Thoracic aorta (tissue), 2 donors: ENCODE measurements at regions not wholly inside any gene's neighbourhood (a gene's known extent, or its start where the extent isn't known, plus 50 kb on each side); places are given as distances from the start of the nearest gene placed in this dataset.
A peak's percentile ranks its signal among the peaks of the same experiment; 100 is the strongest.

Source experiments
- ATAC-seq: fragments of 150-250 bp; one replicate; pipeline ENCODE4 v1.8.0; 2017; ENCODE audit warnings: low read depth; ENCODE audit not compliant: insufficient number of reproducible peaks, low FRiP score
- DNase-seq: peaks from one replicate; pipeline ENCODE4 v3.0.0-alpha.2; 2020; ENCODE audit warnings: low spot score
- H3K27ac ChIP-seq, 2 donors: fragments of 200-600 bp; sonication (generic); 1 replicate in 1 of 2; 2 replicates in 1 of 2; pipeline ENCODE4 v1.5.1; 2016; ENCODE audit warnings: mild to moderate bottlenecking in 2 of 2, moderate library complexity in 2 of 2
- H3K27me3 ChIP-seq: fragments of 200-600 bp; sonication (generic); replicated peaks from 2 replicates; pipeline ENCODE4 v1.6.0; 2016; ENCODE audit warnings: mild to moderate bottlenecking; ENCODE audit not compliant: insufficient read depth
- H3K36me3 ChIP-seq: fragments of 200-600 bp; sonication (generic); one replicate; pipeline ENCODE4 v1.5.1; 2016
- H3K4me1 ChIP-seq, 2 donors: fragments of 200-600 bp; sonication (generic); 1 replicate in 1 of 2; 2 replicates in 1 of 2; pipeline versions ENCODE4 v1.5.1 to v1.6.0; 2016; ENCODE audit warnings: low read depth in 2 of 2, mild to moderate bottlenecking in 1 of 2; ENCODE audit not compliant: control insufficient read depth in 1 of 2
- H3K4me3 ChIP-seq: fragments of 200-600 bp; sonication (generic); 2 replicates; pipeline ENCODE4 v1.5.1; 2016; ENCODE audit warnings: mild to moderate bottlenecking
- H3K9me3 ChIP-seq: fragments of 200-600 bp; sonication (generic); 2 replicates; pipeline ENCODE4 v1.5.1; 2016
- CTCF ChIP-seq: fragments of 200-600 bp; sonication (generic); IDR thresholded peaks from one replicate; pipeline ENCODE4 v1.5.1; 2019; ENCODE audit warnings: antibody characterized with exemption

GRCh38 chr20:40317156-40317790, 371.8 kb downstream of the MAFB start:
- peaks cover 5 to 35% of the 10 kb centered on the region in 2 donors for H3K4me1 ChIP-seq
- H3K27ac ChIP-seq: no peak overlapping the region
- DNase-seq (no peak), ATAC-seq (no peak)
- H3K4me3 ChIP-seq: no peak overlapping the region
- no peak for TF ChIP-seq CTCF
- no peaks in the 10 kb centered on the region for H3K9me3 ChIP-seq
- no peaks in the 10 kb centered on the region for H3K27me3 ChIP-seq
- H3K36me3 ChIP-seq: no peaks in the 10 kb centered on the region

- no peak for TF ChIP-seq CTCF
- H3K4me1 ChIP-seq: peaks cover 5 to 35% of the 10 kb centered on the region in 2 donors
- no peaks in the 10 kb centered on the region for H3K9me3 ChIP-seq
- H3K36me3 ChIP-seq: no peaks in the 10 kb centered on the region
- peak overlapping the region; percentile 12 to 49 for H3K27ac ChIP-seq
- no peaks in the 10 kb centered on the region for H3K27me3 ChIP-seq
- no peak for DNase-seq
- no peak for ATAC-seq
- no peak overlapping the region for H3K4me3 ChIP-seq
Measured at GRCh38 chr20:40314278-40314677, 374.8 kb downstream of the MAFB start.

- Histone ChIP-seq H3K27me3 (no peaks in the 10 kb centered on the region), H3K9me3 (no peaks in the 10 kb centered on the region), H3K4me3 (no peak overlapping the region), H3K36me3 (no peaks in the 10 kb centered on the region), H3K27ac (peak overlapping the region; percentile 12 to 49), H3K4me1 (peaks cover 5 to 35% of the 10 kb centered on the region in 2 donors)
- ATAC-seq: no peak
- DNase-seq: no peak
- TF ChIP-seq CTCF: no peak
Measured at GRCh38 chr20:40313730-40314129, 375.3 kb downstream of the MAFB start.

DNA sequence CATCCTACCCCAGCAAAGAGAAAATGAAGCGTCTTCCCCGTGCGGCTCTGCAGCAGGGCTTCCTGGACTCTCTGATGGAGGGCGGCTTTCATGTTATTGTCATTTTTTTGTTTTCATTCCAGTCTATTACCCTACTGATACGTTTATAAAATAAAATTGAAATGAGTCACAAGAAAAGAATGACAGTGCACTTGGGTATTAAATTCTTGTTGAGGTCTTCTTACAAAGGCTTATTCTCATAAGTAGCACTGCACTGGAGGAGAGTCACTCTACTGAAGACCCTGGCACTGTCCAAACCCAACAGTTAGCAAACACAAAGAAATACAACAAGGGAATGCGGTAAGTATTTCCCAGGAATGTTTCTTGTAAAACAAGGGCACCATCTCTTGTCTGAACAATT, 379.3 kb downstream of the MAFB start:
- no peak overlapping the region for H3K27ac ChIP-seq
- no peak overlapping the region for H3K4me3 ChIP-seq

DNA sequence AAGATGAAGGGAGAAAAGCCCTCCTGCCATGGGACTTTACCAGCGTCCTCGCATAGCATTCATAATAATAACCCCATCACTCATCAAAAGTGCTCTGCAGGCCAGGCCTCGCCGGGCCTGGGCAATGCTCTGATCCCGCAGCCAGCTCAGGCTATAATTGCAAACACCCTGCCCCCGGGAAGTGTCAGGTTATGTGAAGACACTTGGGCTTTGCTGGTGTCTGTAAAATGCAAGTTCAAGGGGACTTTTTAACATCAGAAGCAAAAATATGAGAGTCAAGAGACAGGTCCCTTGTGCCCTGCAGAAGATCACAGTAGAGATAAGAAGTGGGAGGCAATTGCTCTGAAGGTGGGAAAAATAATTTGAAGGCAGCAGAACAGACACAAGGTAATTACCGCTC, 381.0 kb downstream of the MAFB start:
- H3K9me3 ChIP-seq: no peaks in the 10 kb centered on the region
- no peak overlapping the region for H3K4me3 ChIP-seq
- H3K36me3 ChIP-seq: no peaks in the 10 kb centered on the region
- DNase-seq (no peak), ATAC-seq (no peak)
- no peaks in the 10 kb centered on the region for H3K27me3 ChIP-seq
- no peak overlapping the region for H3K27ac ChIP-seq
- no peak for TF ChIP-seq CTCF
- peaks cover 0 to 16% of the 10 kb centered on the region in 2 donors for H3K4me1 ChIP-seq

More for the DNA sequence above, 379.3 kb downstream of the MAFB start:
- Histone ChIP-seq H3K9me3 (no peaks in the 10 kb centered on the region), H3K27me3 (no peaks in the 10 kb centered on the region), H3K4me1 (peaks cover 5 to 32% of the 10 kb centered on the region in 2 donors), H3K36me3 (no peaks in the 10 kb centered on the region)
- DNase-seq: no peak
- no peak for TF ChIP-seq CTCF
- no peak for ATAC-seq
